ENCODE measurements at regions not wholly inside any gene's neighbourhood (a gene's known extent, or its start where the extent isn't known, plus 50 kb on each side); places are given as distances from the start of the nearest gene placed in this dataset.

DNA sequence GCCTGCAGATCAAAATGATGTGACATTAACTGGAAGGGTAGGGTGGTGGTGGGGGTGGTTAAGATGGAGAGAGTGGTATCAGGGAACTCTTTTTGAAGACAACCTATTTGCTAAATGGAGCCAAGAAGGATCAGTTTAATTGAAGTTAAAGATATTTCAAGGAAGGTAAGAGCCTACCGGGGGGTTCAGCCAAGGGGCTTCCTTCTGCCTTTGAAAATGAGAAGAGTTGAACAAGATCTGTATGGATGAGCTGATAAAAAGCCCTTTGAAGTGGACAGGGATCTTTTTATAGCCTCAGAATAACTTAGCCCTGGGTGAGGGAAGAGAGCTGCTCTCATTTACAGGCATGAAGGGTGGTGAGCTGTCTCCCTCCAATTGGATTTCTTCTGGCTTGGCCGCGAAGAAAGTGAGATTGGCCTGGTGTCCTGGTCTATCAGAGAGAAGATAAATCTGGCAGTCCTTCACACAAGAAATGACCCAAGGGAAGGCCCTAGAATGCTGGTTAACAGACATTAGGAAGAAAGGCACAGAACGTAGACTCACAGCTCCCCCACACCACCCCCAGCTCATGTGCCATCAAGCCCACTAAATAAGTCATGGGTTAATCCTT lies 439.8 kb downstream of the TNS1 start:
- Histone ChIP-seq H3K4me2 (no peak overlapping the region), H3K36me3 (replicated peaks in 1 of 2; ENCODE audit: control insufficient read depth in 1 of 2, insufficient read depth in 2 of 2, low read length in 1 of 2) (no peaks in the 10 kb centered on the region), H3K9me2 (no peaks in the 10 kb centered on the region), H3K9ac (no peak overlapping the region), H3K9me3 (no peaks in the 10 kb centered on the region), H2AFZ (ENCODE audit: low read depth) (no peak overlapping the region), H3K79me2 (ENCODE audit: insufficient read depth) (no peaks in the 10 kb centered on the region), H4K20me1 (ENCODE audit: insufficient read depth) (no peaks in the 10 kb centered on the region), H3K27me3 (ENCODE audit: insufficient read depth) (no peaks in the 10 kb centered on the region), H3F3A (replicated peaks; ENCODE audit: insufficient read depth) (no peaks in the 10 kb centered on the region), H3K4me1 (ENCODE audit: control insufficient read depth in 1 of 2, insufficient read depth in 2 of 2, low read depth in 1 of 2, low read length in 1 of 2) (no peaks in the 10 kb centered on the region), H3K27ac (ENCODE audit: low read depth in 2 of 2, low read length in 1 of 2) (no peak overlapping the region), H3K4me3 (ENCODE audit: low read depth in 2 of 2, low read length in 1 of 2) (no peak overlapping the region)
- ChIA-PET POLR2A (no interaction called here), CTCF (interaction anchor here (1.2 kb wide), 1 partner anchor 88 kb away, joined by 3 read pairs; no protein-coding TSS in a partner anchor)
- TF ChIP-seq JUND (IDR thresholded peaks at IDR 0.05): no peak
- TF ChIP-seq RAD21 (IDR thresholded peaks at IDR 0.05; ENCODE audit: low read length): no peak
- no peak for TF ChIP-seq GABPA (IDR thresholded peaks at IDR 0.05; ENCODE audit: low read depth)
- TF ChIP-seq FOXM1 (IDR thresholded peaks at IDR 0.05; ENCODE audit: low read depth): no peak
- no peak for TF ChIP-seq RFX5 (IDR thresholded peaks at IDR 0.05; ENCODE audit: low read length)
- no peak for TF ChIP-seq MEF2A (IDR thresholded peaks at IDR 0.05; ENCODE audit: borderline replicate concordance, low read depth)
- TF ChIP-seq MXI1 (IDR thresholded peaks at IDR 0.05; ENCODE audit: low read depth, low read length): no peak
- TF ChIP-seq SMC3 (IDR thresholded peaks at IDR 0.05; ENCODE audit: low read depth, low read length): no peak
- TF ChIP-seq POLR2AphosphoS5 (IDR thresholded peaks at IDR 0.05; ENCODE audit: low read depth, low read length): no peak
- TF ChIP-seq, protein P1, sequence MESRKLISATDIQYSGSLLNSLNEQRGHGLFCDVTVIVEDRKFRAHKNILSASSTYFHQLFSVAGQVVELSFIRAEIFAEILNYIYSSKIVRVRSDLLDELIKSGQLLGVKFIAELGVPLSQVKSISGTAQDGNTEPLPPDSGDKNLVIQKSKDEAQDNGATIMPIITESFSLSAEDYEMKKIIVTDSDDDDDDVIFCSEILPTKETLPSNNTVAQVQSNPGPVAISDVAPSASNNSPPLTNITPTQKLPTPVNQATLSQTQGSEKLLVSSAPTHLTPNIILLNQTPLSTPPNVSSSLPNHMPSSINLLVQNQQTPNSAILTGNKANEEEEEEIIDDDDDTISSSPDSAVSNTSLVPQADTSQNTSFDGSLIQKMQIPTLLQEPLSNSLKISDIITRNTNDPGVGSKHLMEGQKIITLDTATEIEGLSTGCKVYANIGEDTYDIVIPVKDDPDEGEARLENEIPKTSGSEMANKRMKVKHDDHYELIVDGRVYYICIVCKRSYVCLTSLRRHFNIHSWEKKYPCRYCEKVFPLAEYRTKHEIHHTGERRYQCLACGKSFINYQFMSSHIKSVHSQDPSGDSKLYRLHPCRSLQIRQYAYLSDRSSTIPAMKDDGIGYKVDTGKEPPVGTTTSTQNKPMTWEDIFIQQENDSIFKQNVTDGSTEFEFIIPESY (IDR thresholded peaks at IDR 0.05; ENCODE audit: borderline replicate concordance, low read depth): no peak
- no peak for TF ChIP-seq CHD2 (IDR thresholded peaks at IDR 0.05; ENCODE audit: low read length, partially characterized antibody)
- TF ChIP-seq EP300 (IDR thresholded peaks at IDR 0.05; ENCODE audit: borderline replicate concordance in 1 of 2, low read depth in 1 of 2, low read length in 1 of 2): no peak
- no peak for TF ChIP-seq FOSL2 (IDR thresholded peaks at IDR 0.05; ENCODE audit: borderline replicate concordance, low read depth)
- TF ChIP-seq TAF1 (IDR thresholded peaks at IDR 0.05; ENCODE audit: borderline replicate concordance, low read depth, low read length): no peak
- TF ChIP-seq NRF1 (IDR thresholded peaks at IDR 0.05; ENCODE audit: low read depth, low read length): no peak
- TF ChIP-seq, protein P2, sequence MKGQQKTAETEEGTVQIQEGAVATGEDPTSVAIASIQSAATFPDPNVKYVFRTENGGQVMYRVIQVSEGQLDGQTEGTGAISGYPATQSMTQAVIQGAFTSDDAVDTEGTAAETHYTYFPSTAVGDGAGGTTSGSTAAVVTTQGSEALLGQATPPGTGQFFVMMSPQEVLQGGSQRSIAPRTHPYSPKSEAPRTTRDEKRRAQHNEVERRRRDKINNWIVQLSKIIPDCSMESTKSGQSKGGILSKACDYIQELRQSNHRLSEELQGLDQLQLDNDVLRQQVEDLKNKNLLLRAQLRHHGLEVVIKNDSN (IDR thresholded peaks at IDR 0.05; ENCODE audit: borderline replicate concordance, low read depth): no peak
- no peak for DNase-seq
- WGBS (ENCODE audit: low lambda C conversion rate): 85% methylated on average over 4 of the region's 4 CpGs

DNA sequence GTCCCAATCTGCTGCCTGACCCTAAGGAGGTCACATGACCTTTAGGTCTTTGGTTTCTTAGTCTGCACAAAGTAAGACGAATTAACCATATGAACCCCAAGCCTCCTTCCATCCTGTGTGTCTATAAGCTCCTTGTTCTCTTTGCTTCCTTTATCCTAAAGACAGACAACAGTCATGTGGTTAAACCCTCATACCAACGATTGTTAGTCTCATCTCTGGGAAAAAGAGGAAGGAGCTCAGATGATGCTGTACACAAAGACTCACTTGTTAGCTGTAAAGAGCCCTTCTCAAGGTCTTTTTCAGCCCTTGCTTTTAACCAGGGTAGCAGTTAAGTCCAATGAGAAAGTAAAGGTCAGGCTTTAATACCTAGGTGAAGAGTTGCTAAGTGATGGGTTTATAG lies 443.7 kb downstream of the TNS1 start:
- 43% methylated on average over 2 of the region's 2 CpGs for WGBS (ENCODE audit: low lambda C conversion rate)

More for the DNA sequence above, 443.7 kb downstream of the TNS1 start:
- CTCF ChIA-PET: interaction anchor here (1.0 to 1.2 kb wide), 2 partner anchors 14 to 48 kb away, joined by 3 read pairs; no protein-coding TSS in a partner anchor
- no peak overlapping the region for H3K4me3 ChIP-seq (ENCODE audit: low read depth in 2 of 2, low read length in 1 of 2)
- H3K4me1 ChIP-seq (ENCODE audit: control insufficient read depth in 1 of 2, insufficient read depth in 2 of 2, low read depth in 1 of 2, low read length in 1 of 2): no peaks in the 10 kb centered on the region
- no peak overlapping the region for H2AFZ ChIP-seq (ENCODE audit: low read depth)
- H3K36me3 ChIP-seq (replicated peaks in 1 of 2; ENCODE audit: control insufficient read depth in 1 of 2, insufficient read depth in 2 of 2, low read length in 1 of 2): no peaks in the 10 kb centered on the region
- no peaks in the 10 kb centered on the region for H3K79me2 ChIP-seq (ENCODE audit: insufficient read depth)
- no peaks in the 10 kb centered on the region for H3K9me2 ChIP-seq
- POLR2A ChIA-PET: no interaction called here
- no peak overlapping the region for H3K9ac ChIP-seq
- no peaks in the 10 kb centered on the region for H3K9me3 ChIP-seq
- H3F3A ChIP-seq (replicated peaks; ENCODE audit: insufficient read depth): no peaks in the 10 kb centered on the region
- no peaks in the 10 kb centered on the region for H3K27me3 ChIP-seq (ENCODE audit: insufficient read depth)
- no peak for DNase-seq
- H4K20me1 ChIP-seq (ENCODE audit: insufficient read depth): no peaks in the 10 kb centered on the region
- no peak for TF ChIP-seq SMC3 (IDR thresholded peaks at IDR 0.05; ENCODE audit: low read depth, low read length)
- no peak for TF ChIP-seq GABPA (IDR thresholded peaks at IDR 0.05; ENCODE audit: low read depth)
- no peak for TF ChIP-seq GATA2 (CRISPR knock-in tag; IDR thresholded peaks at IDR 0.05)
- no peak for TF ChIP-seq NFIC (IDR thresholded peaks at IDR 0.05; ENCODE audit: borderline replicate concordance)
- no peak for TF ChIP-seq POLR2AphosphoS5 (IDR thresholded peaks at IDR 0.05; ENCODE audit: low read depth, low read length)
- TF ChIP-seq EZH2phosphoT487 (IDR thresholded peaks at IDR 0.05; ENCODE audit: borderline replicate concordance, low read depth): no peak
- TF ChIP-seq JUND (IDR thresholded peaks at IDR 0.05): no peak
- TF ChIP-seq, protein P3, sequence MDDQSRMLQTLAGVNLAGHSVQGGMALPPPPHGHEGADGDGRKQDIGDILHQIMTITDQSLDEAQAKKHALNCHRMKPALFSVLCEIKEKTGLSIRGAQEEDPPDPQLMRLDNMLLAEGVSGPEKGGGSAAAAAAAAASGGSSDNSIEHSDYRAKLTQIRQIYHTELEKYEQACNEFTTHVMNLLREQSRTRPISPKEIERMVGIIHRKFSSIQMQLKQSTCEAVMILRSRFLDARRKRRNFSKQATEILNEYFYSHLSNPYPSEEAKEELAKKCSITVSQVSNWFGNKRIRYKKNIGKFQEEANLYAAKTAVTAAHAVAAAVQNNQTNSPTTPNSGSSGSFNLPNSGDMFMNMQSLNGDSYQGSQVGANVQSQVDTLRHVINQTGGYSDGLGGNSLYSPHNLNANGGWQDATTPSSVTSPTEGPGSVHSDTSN (IDR thresholded peaks at IDR 0.05): no peak
- TF ChIP-seq, protein P1 (IDR thresholded peaks at IDR 0.05; ENCODE audit: borderline replicate concordance, low read depth): no peak
- H3K4me2 ChIP-seq: no peak overlapping the region
- H3K27ac ChIP-seq (ENCODE audit: low read depth in 2 of 2, low read length in 1 of 2): no peak overlapping the region
